Glomerular endothelial cell (primary cell): ENCODE measurements at regions not wholly inside any gene's neighbourhood (a gene's known extent, or its start where the extent isn't known, plus 50 kb on each side); places are given as distances from the start of the nearest gene placed in this dataset.
"Not testable (repeated sequence)": the region's sequence is repeated elsewhere in the genome, so short reads cannot be mapped to it uniquely, and the experiment has no call there.

Experiments used
- DNase-seq: peaks from one replicate; pipeline ENCODE4 v3.0.0-alpha.2; 2011; ENCODE audit warnings: low read depth, low spot score; ENCODE audit errors: extremely low read depth

GRCh38 chr1:235059221-235059620 lies 69.4 kb downstream of the TOMM20 start:
- no peak for DNase-seq

GRCh38 chr1:235058695-235059094 lies 69.9 kb downstream of the TOMM20 start:
- no peak for DNase-seq

- DNase-seq: no peak
Measured at GRCh38 chr1:235057385-235058306, 71.0 kb downstream of the TOMM20 start.

- DNase-seq: no peak
Measured at GRCh38 chr1:235056937-235057336, 71.7 kb downstream of the TOMM20 start.

GRCh38 chr1:235054936-235055335 lies 73.7 kb downstream of the TOMM20 start:
- no peak for DNase-seq

- no peak for DNase-seq
Measured at GRCh38 chr1:235054466-235054865, 74.2 kb downstream of the TOMM20 start.

GRCh38 chr1:235052067-235053008 lies 76.3 kb downstream of the TOMM20 start:
- DNase-seq: no peak

- no peak for DNase-seq
Measured at GRCh38 chr1:235051521-235051920, 77.1 kb downstream of the TOMM20 start.

- no peak for DNase-seq
Measured at GRCh38 chr1:235050911-235051360, 77.7 kb downstream of the TOMM20 start.

GRCh38 chr1:235049716-235050378 lies 78.8 kb downstream of the TOMM20 start:
- not testable (repeated sequence) for DNase-seq

GRCh38 chr1:235049217-235049616 lies 79.4 kb downstream of the TOMM20 start:
- no peak for DNase-seq

GRCh38 chr1:235047331-235047871 lies 81.2 kb downstream of the TOMM20 start:
- no peak for DNase-seq

- no peak for DNase-seq
Measured at GRCh38 chr1:235045921-235046601, 82.6 kb downstream of the TOMM20 start.

- no peak for DNase-seq
Measured at GRCh38 chr1:235045034-235045690, 83.5 kb downstream of the TOMM20 start.

- no peak for DNase-seq
Measured at GRCh38 chr1:235043234-235043633, 85.4 kb downstream of the TOMM20 start.

- DNase-seq: no peak
Measured at GRCh38 chr1:235038701-235039100, 89.9 kb downstream of the TOMM20 start.

- no peak for DNase-seq
Measured at GRCh38 chr1:235035928-235036327, 92.7 kb downstream of the TOMM20 start.

- DNase-seq: no peak
Measured at GRCh38 chr1:235030919-235031596, 97.6 kb downstream of the TOMM20 start.

GRCh38 chr1:235027862-235028250 lies 100.8 kb downstream of the TOMM20 start:
- no peak for DNase-seq
